Thymus (tissue), 11 donors: ENCODE measurements at regions not wholly inside any gene's neighbourhood (a gene's known extent, or its start where the extent isn't known, plus 50 kb on each side); places are given as distances from the start of the nearest gene placed in this dataset.

Source experiments
- DNase-seq, 9 donors: peaks; one replicate each; pipeline ENCODE4 v3.0.0-alpha.2; 2013; ENCODE audit warnings: low spot score in 9 of 9, low read depth in 6 of 9, missing footprints in 1 of 9
- H3K27ac ChIP-seq, 2 donors: one replicate each; pipeline ENCODE4 v1.5.1; 2013; ENCODE audit warnings: control low read depth in 1 of 2, low read depth in 1 of 2, low read length in 1 of 2, mild to moderate bottlenecking in 1 of 2, moderate library complexity in 1 of 2
- H3K27me3 ChIP-seq, 2 donors: one replicate each; pipeline ENCODE4 v1.5.1; 2013; ENCODE audit warnings: low read length in 1 of 2; ENCODE audit not compliant: control insufficient read depth in 2 of 2, insufficient read depth in 1 of 2
- H3K36me3 ChIP-seq, 2 donors: one replicate each; pipeline ENCODE4 v1.5.1; 2013; ENCODE audit warnings: low read length in 1 of 2, mild to moderate bottlenecking in 1 of 2, moderate library complexity in 1 of 2; ENCODE audit not compliant: control insufficient read depth in 2 of 2, insufficient read depth in 2 of 2
- H3K4me1 ChIP-seq, 2 donors: one replicate each; pipeline ENCODE4 v1.5.1; 2013; ENCODE audit warnings: low read length in 2 of 2; ENCODE audit not compliant: control insufficient read depth in 2 of 2, insufficient read depth in 2 of 2
- H3K4me3 ChIP-seq, 2 donors: one replicate each; pipeline ENCODE4 v1.5.1; 2013; ENCODE audit warnings: low read length in 2 of 2, control low read depth in 1 of 2, mild to moderate bottlenecking in 1 of 2
- H3K9me3 ChIP-seq, 2 donors: one replicate each; pipeline ENCODE4 v1.5.1; 2013; ENCODE audit warnings: low read length in 1 of 2, mild to moderate bottlenecking in 1 of 2; ENCODE audit not compliant: control insufficient read depth in 2 of 2, insufficient read depth in 1 of 2
- WGBS: extraction: QIAGEN DNeasy Blood & Tissue Kit; methylation state at CpG from one replicate; pipeline ENCODE4 v1.1.7; 2013; 5-methylcytosine and 5-hydroxymethylcytosine counted together
- donor health status: healthy.

DNA sequence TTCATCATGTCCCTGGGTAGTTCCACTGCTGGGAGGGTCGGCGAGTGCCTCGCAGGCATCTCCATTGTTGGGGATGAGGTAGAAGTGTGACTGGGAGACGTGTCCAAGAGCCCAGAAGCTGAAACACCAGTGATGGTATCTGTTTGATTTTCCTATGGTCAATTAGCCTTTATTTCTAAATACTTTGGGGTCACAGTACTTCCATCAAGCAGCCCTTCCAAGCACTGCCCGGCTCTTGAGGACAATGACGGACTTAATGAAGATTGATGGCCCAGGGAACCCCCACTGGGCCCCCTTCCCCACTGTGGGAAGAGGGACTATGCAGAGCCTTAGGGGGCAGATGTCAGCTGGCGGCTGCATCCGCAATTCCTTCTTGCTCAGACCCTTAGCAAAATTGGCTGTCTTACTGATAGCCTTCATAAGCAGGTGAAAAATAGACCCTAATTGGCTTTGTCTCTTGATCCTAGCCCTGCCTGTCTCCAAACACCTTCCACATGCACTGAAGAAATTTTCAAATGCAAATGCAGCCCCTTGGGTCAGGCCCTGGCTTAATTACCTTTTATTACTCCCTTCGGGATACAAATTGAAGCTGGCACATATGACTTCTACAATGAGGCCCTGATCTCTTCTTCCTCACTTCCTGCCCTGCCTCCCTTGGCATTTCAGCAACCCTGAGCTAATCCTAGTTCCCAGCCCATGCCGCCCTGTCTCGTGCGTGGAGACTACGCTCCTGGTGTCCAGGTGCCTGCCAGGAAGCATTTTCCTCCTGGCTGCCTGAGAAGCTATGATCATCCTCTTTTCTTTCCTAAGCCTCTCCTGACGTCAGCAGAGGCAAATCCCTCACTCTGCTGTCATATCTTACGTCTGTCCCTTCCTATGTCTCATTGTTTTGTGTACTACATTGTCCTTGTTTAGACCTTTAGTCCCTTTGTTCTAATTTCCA lies 124.5 kb upstream of the GDF10 start:
- no peak for DNase-seq
- Histone ChIP-seq H3K27me3 (no peaks in the 10 kb centered on the region), H3K4me3 (no peak overlapping the region)

DNA sequence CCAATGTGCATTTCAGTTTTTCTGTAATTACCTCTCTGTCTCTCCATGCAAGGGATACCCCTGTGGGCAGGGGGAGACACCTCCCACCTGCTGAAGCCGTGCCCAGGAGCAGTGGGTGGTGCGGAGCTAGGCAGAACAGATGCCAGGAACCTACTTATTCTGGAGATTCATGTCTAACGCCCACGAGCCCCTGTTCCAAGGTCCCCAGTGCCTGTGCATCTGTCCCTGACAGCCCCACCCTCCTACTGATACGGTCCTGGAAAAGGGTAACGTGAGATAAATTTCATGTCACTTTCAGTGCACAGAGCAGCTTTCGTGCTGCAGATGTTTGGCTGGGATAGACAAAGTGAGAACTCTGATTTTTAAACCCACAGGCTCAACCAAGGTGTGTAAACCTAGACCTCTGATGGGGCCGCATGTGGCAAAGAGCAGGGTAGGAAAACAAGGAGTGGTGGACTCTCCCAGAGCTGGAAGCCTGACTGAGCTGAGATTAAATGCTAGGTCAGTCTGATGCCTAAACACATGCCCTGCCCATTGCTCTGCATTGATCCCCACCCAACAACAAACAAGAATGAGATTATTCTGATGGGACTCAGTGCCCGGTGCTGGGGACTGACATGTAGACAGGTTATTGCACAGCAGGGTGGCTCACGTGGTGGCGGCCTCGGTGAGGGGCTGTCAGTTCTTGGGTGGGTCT lies 123.6 kb upstream of the GDF10 start:
- Histone ChIP-seq H3K9me3 (no peaks in the 10 kb centered on the region), H3K27me3 (no peaks in the 10 kb centered on the region), H3K27ac (no peak overlapping the region), H3K4me1 (no peaks in the 10 kb centered on the region), H3K4me3 (no peak overlapping the region), H3K36me3 (no peaks in the 10 kb centered on the region)
- DNase-seq, result no peak
- 94% methylated on average over 12 of the region's 12 CpGs for WGBS

More for the DNA sequence above, 124.5 kb upstream of the GDF10 start:
- Histone ChIP-seq H3K36me3 (no peaks in the 10 kb centered on the region), H3K9me3 (no peaks in the 10 kb centered on the region), H3K4me1 (no peaks in the 10 kb centered on the region), H3K27ac (no peak overlapping the region)
- 95% methylated on average over 15 of the region's 15 CpGs for WGBS

DNA sequence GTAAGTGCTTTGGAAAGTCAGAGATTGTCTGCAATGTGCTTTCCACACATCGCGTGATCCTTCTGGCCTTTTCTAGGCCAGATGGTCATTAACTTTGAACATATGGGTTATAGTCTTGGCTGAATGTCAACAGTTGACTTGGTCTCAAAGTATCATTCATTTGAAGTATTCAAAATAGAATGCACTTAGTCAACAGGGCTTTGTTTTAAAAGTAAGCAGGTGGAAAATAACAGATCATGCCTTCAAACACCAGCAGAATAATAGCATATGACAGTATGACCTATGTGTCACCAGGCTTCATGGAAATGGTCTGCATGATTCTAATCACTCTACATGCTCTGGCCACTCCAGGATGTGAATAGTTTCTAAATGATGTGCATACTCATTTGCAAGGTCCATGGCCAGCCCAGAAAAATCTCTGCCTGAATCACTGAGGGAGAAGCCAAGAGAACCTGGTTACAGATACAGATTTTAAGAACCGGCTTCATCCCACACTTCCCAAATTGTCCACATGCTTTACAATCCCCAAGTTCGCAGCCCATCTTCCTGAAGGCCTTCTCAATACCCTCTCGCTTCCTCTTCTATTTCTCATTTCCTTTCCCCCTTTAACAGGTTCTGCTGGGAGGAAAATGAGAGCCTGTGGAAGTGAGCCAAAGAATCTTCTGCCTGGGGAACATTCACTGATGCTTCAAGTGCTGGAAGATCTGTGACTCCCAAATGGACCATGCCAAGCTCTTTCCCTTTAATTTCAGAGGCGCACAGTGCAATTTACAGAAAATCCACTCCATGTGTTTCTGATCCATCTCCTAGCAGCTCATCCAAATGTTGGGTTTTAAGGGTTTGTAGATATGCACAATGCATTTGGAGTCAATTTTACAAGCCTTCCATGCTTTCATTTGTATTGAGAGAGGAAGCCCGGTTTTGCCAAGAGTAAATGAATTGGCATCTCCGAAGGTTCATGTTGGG lies 122.8 kb upstream of the GDF10 start:
- 96% methylated on average over 8 of the region's 8 CpGs for WGBS
- H3K9me3 ChIP-seq, result no peaks in the 10 kb centered on the region
- H3K27me3 ChIP-seq, result no peaks in the 10 kb centered on the region
- no peaks in the 10 kb centered on the region for H3K4me1 ChIP-seq
- H3K36me3 ChIP-seq, result no peaks in the 10 kb centered on the region
- no peak for DNase-seq
- H3K4me3 ChIP-seq, result no peak overlapping the region
- no peak overlapping the region for H3K27ac ChIP-seq

DNA sequence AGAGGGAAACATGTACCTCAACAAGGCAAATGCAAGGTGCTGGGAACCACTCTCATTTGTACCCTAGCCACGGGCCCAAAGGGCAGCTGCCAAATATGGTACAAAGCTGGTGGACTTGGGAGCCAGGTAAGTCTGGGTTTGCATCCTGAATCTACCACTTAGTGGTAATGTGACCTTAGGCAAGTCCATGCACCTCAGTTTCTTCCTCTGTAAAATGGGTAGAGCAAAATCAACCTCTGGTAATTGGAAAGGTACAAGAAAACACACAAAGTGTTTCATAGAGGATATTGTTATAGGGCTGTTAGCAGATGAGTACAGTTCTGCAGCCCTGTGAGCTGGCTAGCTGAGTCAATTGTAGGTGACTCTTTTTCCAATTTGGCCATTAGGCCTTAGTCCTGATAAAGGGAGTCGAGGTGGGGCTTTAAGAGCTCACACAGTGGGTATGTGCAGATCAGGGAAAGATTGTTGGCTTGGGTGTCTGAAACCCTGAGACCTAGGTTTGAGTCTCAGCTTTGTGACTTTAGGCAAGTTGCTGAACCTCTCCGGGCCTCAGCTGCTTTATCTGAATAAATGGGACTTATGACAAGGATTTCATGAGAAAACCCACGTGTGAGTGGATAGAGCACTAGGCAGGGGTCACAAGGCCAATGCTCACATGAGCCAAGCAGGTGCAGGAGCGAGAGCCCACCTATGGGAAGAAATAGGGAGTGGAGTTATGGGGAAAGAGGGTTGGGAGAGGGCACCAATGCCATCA lies 121.3 kb upstream of the GDF10 start:
- Histone ChIP-seq H3K9me3 (no peaks in the 10 kb centered on the region), H3K27me3 (no peaks in the 10 kb centered on the region), H3K36me3 (no peaks in the 10 kb centered on the region), H3K27ac (no peak overlapping the region), H3K4me1 (peaks cover 7 to 8% of the 10 kb centered on the region in 2 donors), H3K4me3 (no peak overlapping the region)
- WGBS, result 98% methylated on average over 5 of the region's 5 CpGs
- DNase-seq, result peak in 1 of 9 donors; percentile 35

DNA sequence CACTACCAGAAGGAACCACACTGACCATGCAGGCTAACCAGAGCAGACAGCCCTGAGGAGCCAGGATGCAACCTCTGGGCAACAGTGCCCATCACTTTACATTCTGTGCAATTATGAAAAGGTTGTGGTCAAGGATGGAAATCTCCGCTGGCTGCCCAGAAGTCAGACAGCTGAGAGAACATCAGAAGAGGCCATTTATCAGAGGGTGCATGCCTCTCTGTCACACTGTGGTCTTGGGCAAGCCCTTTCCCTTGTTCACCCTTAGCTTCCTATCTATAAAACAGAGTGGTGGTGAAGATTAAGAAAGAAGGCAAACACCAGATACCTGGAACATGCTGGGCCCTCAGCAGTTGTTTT lies 120.7 kb upstream of the GDF10 start:
- H3K27ac ChIP-seq, result no peak overlapping the region
- no peak overlapping the region for H3K4me3 ChIP-seq
- H3K27me3 ChIP-seq, result no peaks in the 10 kb centered on the region
- no peak for DNase-seq
- H3K36me3 ChIP-seq, result no peaks in the 10 kb centered on the region
- 98% methylated on average over 1 of the region's 1 CpG for WGBS
- H3K9me3 ChIP-seq, result no peaks in the 10 kb centered on the region
- peaks cover 13 to 14% of the 10 kb centered on the region in 2 donors for H3K4me1 ChIP-seq

DNA sequence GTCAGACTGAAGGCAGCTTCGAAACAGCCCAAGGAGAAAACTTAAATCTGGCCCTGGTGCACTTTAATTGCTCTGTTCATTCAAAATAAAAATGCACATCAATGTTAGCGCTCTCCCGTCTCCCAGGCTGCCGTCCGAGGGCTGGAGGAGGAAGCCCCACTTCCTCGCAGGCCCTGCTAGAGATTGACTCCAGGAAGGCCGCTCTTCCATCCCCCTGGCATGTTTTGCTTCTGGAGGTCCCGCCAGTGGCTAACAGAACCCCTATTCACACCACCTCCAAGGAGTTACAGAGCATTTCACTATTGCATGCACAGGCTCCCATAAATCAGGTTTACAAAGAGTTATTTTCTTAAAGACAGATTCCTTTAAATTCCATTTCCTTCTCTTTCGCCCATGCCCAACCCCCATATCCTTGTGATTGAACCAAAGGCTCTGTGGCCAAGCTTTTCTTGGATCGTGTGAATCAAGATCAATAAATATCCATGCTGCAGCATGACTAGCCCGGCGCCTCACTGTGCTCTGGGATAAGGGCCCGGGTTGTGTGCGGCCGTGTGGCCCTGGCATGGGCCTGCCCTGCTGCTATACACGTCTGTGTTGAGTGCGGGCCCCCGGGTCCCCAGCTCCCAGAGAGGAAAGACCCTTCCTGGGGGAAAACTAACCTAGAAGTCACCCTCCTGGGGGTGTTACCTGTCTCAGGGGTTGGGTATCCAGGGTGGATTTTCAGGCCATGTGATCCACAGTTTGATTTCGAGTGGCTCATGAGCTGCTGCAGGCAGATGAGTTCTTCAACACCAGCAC lies 118.7 kb upstream of the GDF10 start:
- DNase-seq, result peak in 1 of 9 donors; percentile 47
- 96% methylated on average over 19 of the region's 19 CpGs for WGBS

DNA sequence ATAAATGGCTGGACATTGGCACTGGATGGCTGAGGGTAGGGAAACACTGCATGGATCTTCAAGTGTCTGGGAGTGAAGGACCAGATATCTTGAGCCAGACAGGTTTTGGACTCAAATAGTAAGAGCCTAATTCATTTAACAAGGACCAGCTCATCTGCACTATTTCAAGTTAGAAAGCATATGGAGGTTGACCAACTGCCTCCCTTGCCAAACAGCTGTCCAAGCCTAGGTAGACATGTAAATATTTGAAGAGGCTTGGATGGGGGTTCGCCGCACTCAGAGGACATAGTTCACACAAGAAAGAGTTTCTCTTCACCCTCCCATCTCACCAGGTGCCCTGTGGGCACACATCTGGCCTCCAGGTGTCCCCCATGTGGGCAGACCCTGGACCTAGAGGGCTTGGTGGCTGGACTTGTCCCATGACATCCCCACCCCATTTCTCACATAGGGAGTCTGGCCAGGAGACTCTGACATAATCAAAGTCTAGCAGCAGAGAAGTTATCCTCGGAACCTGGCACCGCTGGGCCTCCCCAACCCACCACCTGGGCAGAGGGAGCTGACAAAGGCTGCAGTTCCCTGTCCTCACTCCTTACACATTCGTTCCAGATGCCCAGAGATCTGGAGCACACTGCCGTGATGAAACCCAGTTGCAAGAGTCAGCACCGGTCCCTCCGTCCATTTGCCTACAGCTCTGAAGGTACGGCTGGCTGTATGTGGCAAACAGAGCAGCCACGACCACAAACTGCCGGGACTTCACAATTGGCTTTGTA lies 116.9 kb upstream of the GDF10 start:
- DNase-seq, result no peak
- no peaks in the 10 kb centered on the region for H3K36me3 ChIP-seq
- peaks cover 15 to 20% of the 10 kb centered on the region in 2 donors for H3K4me1 ChIP-seq
- H3K27ac ChIP-seq, result no peak overlapping the region
- WGBS, result 93% methylated on average over 11 of the region's 11 CpGs
- no peak overlapping the region for H3K4me3 ChIP-seq
- H3K9me3 ChIP-seq, result no peaks in the 10 kb centered on the region
- no peaks in the 10 kb centered on the region for H3K27me3 ChIP-seq

More for the DNA sequence above, 118.7 kb upstream of the GDF10 start:
- Histone ChIP-seq H3K27ac (no peak overlapping the region), H3K27me3 (no peaks in the 10 kb centered on the region), H3K9me3 (no peaks in the 10 kb centered on the region), H3K4me3 (no peak overlapping the region), H3K36me3 (no peaks in the 10 kb centered on the region), H3K4me1 (peaks cover 15 to 20% of the 10 kb centered on the region in 2 donors)
